Pulmonary artery endothelial cell (primary cell): ENCODE measurements at regions not wholly inside any gene's neighbourhood (a gene's known extent, or its start where the extent isn't known, plus 50 kb on each side); places are given as distances from the start of the nearest gene placed in this dataset.

Experiments
- DNase-seq: peaks from one replicate; pipeline ENCODE4 v3.0.0-alpha.2; 2011; ENCODE audit warnings: low read depth, low spot score

DNA sequence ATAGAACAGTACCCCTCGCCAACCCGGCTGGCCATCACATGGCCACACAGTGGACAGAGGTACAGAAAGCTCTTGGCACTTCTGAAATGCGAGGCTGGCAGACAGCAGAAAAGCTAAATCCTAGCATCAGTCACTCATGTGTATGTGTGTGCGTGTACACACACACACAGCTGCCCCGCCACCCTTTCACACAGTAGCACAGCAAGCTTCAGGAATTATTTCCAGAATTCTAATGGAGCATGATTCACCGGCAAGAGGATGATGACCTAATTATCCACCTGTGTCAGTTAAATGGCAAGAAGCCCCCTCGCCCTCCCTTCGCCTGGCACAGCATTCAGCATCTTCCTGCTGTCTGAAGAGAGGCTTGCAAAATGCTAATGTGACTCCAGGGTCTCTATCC lies 336.0 kb downstream of the SHANK2 start:
- DNase-seq = no peak

DNA sequence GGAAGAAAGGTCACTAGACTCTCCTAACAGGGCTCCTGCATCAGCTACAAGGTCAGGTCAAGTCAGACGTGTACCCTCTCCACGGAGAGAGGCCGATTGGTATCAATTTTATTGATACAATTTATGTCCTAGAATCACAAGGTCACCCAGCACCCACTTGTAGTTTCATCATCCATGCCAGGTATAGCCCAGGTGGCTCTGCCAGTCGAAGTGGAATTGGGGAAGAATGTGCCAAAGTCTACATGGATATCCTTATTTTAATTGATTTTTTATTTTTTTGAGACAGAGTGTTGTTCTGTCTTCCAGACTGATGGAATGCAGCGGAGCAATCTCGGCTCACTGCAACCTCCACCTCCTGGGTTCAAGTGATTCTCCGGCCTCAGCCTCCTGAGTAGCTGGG lies 334.1 kb downstream of the SHANK2 start:
- no peak for DNase-seq

DNA sequence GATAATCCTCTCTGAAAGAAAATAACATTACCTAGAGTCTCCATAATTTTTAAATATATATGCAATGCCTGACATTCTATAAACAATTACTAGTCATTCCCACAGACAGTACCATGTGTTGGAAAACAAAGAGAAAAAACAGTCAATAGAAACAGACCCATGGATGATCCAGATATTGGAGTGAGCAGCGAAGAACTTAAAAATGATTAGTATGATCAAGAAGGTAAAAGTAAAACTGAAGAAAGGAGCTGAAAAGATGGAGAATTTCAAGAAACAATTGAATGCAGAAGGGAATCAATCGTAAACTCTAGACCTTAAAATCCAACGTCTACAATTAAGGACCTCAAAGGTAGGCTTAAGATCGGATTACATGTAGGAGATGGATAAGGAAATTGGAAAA lies 330.6 kb downstream of the SHANK2 start:
- DNase-seq = no peak

DNA sequence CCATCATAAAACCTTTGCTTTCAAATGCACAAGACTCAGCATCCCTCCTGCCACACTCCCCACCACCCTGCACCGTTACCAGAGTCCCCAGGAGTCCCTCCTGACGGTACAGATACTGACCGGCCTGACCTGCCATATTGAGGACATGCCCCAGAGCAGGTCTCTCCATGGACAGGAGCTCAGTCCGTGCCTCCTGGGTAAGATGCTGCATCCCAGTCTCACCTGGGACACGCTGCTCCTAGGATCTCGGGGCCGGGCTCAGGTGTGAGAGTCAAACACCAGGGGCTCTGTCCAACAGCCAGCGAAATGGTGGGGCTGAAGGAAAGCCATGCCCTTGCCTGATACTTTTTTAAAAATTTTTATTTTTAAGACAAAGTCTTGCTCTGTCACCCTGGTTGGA lies 328.3 kb downstream of the SHANK2 start:
- DNase-seq = no peak

DNA sequence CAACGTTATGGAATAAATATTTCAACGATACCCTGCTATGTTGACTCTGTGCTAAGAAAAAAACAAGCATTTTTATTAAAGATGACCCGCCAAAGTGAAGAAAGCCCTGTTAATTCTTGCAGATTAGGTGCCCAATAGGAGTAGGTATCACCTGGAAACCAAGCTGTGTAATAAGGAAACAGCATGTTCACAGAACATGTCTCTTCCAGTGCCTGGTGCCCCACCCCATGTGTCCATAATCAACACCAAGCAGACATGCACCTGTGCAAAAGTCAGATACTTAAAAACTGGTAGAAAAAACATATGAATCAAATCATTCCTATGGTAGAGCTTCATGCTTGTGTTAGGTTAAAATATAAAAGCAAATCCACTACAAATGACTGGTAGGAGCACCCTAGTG lies 327.1 kb downstream of the SHANK2 start:
- no peak for DNase-seq

DNA sequence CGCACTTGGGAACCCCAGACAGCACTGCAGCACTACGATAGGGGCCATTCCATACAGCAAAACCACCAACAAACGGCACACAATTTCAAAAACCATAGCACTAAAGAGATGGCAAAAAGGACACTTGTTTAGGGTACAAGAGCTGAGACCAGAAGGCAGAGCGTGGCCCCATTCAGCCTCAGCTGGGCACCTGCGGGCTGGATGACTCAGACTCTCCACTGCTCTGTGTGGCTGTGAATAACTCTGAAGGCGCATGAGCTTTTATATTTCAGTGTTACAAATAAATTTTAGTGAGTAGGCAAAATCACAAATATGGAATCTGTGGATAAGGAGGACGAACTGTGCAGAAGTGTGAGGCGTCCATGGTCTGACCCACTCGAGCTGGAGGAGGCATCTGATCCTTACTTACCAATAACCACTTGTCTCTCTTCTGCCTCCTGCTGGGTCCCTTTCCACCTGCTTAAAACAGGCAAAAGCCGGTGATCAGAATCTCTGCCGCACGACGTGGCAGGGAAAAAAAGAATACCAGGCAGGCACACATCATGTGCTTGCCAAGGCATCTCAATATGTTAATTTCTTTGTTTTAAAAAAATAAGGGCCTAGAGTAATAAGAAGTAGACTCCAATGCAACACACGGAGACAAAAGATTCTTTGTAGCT lies 325.7 kb downstream of the SHANK2 start:
- no peak for DNase-seq

DNA sequence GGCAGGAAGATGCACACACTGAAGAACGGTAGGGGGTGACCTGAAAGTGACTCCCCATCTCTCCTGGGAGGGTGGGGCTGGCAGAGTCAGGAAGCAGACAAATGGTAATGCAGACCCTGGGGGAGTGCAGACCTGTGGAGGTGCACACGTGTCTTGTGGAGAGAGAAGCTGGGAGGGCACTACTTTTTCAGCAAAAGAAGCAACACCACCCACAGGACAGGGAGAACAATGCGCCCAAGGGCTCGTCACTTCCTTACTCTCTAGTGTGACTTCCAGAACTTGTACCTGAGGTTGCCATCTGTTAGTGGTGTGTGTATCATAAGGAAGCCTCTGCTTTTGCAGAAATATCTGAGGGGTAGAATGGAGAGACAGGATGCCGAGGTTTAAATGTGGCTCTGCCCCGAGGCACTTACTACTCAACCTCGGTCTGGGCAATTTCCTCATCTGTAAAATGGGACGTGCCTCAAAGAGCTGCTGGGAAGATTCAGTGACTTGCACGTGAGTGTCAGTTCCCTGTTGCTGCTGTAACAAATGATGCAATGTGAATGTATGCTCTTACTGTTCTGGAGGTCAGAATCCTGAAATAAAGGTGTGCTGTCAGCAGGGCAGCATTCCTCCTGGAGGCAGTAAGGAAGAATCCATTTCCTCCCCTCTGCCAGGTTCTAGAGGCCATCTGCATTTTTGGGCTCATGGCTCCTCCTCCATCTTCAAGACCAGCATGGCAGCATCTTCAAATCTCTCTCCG lies 323.4 kb downstream of the SHANK2 start:
- DNase-seq = no peak

DNA sequence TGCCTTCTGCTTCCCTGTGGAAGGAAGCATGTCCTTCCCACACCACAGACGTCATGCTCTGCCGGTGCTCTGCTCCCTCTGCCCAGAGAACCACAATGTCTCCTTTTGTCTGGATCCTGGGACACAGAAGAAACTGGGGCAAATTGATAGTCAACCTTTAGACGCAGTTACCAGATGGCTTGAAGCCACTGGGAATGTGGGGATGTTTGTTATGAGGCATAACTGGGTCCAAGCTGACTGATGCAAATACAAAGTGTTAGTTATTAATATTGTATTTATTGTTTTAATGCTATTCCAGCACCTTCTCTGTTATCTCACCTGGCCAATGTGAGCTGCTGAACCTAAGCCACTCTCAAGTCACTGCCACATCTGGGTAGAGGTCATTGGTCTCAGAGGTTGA lies 322.2 kb downstream of the SHANK2 start:
- DNase-seq = no peak

DNA sequence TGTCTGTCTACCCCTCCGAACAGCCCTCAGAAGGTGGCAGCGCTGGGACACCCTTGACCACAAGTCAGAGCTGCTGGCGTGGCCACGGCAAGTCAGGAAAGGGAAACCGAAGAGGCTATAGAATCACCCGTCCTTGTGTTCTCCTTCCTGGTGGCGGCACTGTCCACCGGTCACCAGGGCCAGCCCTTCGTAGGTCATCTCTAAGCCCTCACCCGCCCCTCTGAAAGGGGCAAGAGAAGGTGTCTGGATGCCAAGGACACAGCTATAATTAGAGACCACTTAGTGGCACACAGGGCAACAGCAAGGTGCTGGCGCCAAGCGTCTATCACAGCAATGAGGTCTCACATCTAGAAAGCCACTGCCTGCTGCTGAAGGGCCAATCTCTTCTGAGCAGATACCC lies 320.9 kb downstream of the SHANK2 start:
- no peak for DNase-seq

DNA sequence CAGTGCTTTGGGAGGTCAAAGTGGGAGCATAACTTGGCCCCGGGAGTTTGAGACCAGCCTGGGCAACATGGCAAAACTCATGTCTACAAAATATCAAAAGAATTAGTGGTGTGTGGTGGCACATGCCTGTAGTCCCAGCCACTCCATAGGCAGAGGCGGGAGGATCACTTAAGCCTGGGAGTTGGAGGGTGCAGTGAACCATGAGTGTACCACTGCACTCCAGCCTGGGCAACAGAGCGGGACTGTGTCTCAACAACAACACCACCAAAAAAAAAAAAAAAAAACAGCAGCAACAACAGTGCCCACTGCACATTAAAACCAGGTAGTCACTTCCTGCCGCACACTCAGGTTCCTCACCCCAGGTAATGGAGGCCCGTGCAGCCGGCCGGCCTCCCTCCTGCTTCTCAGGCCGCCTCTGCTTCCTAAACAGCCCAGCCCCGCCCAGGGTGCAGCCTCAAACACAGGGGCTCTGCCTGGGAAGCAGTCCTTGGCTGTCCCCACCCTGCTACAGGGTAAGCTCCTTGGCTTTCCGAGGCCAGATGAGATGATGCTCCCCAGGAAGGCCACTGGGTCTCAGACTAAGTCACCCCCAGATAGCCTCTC lies 318.3 kb downstream of the SHANK2 start:
- no peak for DNase-seq

DNA sequence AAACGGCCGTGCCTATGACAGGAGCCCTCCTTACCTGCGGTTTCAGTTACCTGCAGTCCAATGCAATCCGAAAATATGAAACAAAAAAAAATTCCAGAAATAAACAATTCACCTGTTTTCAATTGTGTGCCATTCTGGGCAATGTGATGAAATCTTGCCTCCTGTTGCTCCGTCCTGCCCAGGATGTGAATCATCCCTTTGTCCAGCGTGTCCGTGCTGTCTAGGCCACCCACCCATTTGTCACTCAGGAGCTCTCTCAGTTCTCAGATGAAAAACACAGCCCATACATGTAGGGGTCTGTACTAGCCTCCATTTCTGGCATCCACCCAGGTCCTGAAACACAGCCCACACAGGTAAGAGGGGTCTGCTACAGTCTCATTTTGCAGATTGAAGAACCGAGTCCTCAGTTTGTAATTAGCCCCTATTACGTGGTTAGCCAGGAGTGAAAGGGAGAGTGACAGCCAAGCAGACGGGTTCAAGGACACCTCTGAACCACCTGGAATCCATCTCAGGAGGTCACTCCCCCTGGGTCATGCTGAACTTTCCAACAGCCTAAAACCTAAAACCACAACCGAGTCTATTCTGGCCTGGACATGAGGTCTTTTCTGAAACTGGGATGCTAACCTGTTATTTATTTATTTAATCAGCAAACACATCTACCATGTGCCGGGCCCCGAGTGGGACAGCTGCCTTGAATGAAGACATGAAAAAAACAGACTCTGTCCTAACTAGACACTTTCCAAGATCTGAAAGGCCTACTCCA lies 317.2 kb downstream of the SHANK2 start:
- DNase-seq = no peak

DNA sequence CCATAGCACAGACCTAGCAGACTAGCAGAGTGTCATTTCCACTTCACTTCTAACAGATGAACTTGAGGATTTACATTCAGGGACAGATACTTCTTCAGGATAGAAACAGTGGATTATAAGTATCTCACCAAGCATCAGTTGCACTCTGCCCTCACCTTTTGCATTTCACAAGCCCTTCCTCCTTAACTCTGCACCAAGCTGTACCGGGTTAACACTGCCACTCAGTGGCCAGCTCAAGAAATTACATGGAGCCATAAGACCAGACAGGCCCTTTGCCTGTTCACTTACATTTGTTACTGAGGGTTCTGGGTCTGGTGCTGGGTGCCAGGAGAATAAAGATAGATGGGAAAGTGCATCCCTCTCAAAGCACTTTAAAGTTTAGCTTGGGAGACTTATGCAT lies 309.8 kb downstream of the SHANK2 start:
- DNase-seq = no peak

DNA sequence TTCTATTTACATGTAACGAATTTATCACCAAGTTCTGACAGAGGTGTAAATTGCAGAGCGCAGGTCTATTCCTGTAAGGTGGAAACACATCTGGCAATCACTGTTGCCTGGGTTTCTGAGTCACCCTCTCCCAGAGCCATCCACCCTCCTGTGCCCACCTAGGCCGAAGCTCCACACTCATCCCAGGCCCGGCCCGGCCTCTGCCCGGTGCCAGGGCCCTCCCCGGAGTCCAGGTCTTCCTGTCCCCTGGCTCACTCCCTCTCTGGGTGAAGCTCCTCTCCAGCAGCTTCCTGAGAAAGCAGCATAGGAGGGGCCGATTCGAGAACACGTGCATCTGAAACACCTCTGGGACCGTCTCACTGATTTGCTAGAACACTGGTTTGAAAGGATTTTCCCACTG lies 308.2 kb downstream of the SHANK2 start:
- no peak for DNase-seq

DNA sequence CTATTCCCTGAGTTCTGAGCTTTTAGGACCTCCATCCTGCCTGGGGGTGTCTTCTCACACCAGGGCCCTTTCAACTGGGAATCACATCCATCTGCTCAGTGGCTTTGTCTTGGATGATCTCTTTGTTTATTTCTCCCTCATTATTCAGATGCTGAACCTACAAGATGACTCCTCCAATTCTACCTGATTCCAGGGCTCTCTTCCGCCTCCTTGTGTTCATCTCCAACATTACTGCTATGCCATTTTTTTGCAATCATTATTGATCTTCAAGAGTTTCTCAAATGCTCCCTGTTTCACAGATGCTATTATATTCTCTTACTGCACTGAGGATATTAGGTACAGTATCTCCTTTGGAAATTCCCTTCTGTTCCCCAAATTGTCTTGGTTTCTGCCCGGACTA lies 307.7 kb downstream of the SHANK2 start:
- no peak for DNase-seq

DNA sequence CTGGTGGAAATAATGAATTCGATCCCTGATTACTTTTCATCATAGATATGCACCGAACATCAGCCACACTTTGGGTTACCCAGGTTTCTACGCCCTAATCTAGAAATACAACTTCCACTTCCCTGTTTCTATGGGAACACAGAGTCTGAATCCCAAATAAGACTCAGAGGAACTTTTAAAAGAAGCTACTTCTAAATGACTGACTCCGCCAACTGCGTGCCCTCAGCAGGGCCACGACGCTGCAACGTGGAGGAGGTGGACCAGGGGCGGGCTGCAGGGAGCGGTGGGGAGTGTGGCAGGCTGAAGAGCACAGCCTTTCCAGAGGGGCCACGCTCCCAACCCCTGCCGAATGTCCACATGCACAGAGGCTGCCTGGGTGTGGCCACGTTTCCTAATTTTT lies 304.0 kb downstream of the SHANK2 start:
- DNase-seq = no peak

DNA sequence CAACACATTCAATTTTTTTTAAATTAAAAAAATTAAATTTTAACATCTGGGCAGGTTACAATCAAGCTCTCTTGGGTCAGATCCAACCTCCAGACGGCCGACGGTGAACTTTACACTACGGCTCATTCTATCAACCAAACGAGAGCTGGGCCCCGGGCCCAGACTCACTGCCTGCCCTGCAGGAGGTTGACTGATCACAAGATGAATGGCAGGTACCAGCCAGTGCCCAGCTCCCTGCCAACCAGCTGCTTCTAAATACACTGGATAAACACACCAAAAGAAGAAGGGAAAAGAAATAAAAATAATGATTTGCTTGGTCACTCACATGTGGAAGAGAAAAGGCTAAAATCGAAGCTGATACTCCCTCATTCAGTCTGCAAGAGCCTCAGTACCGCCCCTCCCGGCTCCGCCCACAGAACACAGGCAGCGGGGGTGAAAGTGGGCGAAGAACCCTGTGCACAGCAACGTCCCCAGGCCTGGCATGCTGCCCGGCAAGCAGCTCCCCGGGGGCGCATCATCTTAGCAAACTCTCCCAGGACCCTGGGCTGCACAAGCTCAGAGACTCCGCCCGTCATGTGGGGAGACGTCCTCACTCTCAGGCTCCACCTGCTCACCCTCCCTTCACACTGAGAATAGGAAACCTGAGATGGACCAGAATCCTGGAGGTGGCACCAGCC lies 303.4 kb downstream of the SHANK2 start:
- no peak for DNase-seq

DNA sequence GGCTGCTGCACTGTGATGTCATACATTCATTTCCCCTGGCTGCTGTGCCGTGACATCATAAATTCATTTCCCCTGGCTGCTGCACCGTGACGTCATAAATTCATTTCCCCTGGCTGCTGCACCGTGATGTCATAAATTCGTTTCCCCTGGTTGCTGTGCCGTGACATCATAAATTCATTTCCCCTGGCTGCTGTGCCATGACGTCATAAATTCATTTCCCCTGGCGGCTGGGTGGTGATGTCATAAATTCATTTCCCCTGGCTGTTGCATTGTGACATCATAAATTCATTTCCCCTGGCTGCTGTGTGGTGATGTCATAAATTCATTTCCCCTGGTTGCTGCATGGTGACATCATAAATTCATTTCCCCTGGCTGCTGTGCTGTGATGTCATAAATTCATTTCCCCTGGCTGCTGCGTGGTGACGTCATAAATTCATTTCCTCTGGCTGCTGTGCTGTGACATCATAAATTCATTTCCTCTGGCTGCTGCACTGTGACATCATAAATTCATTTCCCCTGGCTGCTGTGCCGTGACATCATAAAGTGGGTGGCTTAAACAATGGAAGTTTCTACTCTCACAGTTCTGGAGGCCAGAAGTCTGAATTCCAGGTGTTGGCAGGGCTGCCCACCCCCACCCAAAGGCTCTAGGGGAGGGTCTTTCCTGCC lies 301.1 kb downstream of the SHANK2 start:
- DNase-seq = no peak

DNA sequence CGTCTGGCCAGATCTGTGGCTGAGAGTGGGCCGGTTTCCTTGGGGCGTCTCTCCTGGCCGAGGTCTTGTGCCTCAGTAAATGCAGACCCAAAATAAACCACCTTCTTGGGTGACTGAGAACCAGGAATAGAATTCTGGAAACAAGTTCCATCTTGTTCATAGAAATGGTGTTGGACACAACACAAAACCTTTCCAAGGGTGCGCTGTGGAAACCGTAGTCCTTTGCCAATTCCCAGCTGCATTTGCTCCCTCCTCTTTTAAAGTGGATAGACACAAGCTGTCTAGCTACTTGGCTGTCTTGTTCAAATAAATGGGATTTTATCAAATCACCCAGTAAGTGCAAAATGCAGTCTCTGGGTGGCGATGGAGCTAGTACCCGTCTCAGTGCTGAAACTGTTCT lies 300.2 kb downstream of the SHANK2 start:
- DNase-seq = no peak

DNA sequence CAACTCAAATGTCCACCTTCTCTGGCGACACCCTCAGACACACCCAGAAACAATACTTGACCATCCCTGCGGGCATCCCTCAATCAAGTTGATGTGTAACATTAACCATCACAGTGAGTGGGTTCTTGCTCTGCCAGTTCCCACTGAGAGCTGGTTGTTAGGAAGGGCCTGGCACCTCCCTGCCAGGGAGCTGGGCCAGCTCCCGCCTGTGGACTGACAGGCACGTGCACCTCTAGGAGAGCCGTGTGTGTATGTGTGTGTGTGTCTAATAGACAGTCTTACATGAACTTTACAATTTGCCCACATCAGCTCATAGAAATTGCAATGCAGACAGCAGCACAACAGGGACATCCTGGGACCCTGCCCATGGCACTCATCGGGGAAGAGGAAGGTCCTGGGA lies 298.7 kb downstream of the SHANK2 start:
- DNase-seq = no peak

DNA sequence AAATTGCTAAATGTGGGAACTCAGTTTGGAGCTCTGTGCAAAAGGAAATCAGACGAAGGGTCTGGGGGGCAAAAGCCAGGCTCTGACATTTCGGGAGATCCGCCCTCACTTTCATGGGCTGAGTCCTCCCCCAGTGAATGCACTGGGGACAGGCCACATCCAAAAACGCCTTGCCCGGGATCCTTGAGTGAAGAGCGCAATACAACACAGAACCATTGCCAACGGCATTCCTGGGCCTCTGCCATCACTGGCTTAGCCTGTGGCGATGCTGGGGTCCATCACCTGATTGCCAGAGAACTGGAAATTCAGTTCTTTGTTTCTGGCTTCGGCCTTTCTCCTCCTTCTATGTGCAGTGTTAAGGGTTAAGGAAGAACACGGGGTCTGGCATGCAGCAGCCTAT lies 297.9 kb downstream of the SHANK2 start:
- no peak for DNase-seq
